HG03565 (cell line): ENCODE measurements at regions not wholly inside any gene's neighbourhood (a gene's known extent, or its start where the extent isn't known, plus 50 kb on each side); places are given as distances from the start of the nearest gene placed in this dataset.
"Not testable (repeated sequence)": the region's sequence is repeated elsewhere in the genome, so short reads cannot be mapped to it uniquely, and the experiment has no call there.

ENCODE experiments used
- ATAC-seq: cut with Tn5 transposase; IDR thresholded peaks from one replicate; pipeline ENCODE4 v1.9.1; 2021; ENCODE audit warnings: mild to moderate bottlenecking, moderate library complexity; ENCODE audit not compliant: unreplicated experiment

- no peak for ATAC-seq
These were observed 447.7 kb upstream of the DPPA4 start for GRCh38 chr3:109784852-109785631.

GRCh38 chr3:109803274-109803673 lies 465.9 kb upstream of the DPPA4 start:
- no peak for ATAC-seq

DNA sequence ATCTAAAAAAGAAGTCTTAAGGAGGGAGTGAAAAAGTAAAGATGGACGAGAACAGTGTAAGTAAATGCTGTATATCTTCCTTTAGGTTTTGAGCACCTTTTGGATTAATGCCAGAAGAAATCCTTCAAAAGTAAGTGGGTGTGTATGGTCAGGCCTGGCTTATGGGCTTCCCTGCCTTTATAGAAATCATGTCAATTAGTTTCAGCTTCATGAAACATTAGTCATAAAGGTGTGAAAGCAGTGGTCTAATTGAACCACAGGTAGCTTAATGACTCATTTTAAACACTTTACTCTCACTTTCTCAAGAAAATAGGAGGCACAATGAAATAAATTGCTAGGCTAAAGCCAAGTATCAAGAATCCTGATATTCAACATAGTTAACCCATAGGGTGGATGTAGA lies 467.4 kb upstream of the DPPA4 start:
- ATAC-seq, result peak; percentile 44

GRCh38 chr3:109806929-109807328 lies 469.6 kb upstream of the DPPA4 start:
- peak; percentile 76 for ATAC-seq

DNA sequence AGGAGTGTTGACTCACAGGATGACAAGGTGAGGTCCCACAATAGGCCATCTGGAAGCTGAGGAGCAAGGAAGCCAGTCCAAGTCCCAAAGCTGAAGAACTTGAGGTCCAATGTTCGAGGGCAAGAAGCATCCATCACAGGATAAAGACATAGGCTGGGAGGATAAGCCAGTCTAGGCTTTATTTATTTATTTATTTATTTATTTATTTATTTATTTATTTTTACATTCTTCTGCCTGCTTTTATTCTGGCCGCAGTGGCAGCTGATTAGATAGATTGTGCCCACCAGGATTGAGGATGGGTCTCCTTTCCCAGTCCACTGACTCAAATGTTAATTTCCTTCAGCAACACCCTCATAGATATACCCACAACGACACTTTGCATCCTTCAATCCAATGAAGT lies 472.2 kb upstream of the DPPA4 start:
- ATAC-seq, result no peak

DNA sequence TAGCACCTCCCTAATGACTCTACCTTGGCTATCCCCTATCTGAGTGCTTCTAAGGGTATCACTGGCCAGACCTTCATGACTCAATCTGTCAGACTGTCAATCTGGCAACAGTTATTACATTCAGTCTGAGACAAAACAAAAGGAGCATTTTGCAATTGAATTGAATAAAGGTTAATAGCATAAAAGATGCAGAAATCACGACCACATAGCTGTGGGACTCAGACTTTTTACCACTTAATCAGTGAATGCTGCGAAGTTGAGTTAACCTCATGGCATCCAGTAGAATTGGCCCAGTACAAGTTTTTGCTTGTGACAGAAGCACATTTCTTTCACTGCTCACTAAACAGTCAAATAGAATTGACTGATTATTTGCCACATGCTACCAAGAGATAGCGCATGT lies 480.7 kb upstream of the DPPA4 start:
- ATAC-seq, result no peak

- no peak for ATAC-seq
These were observed 482.4 kb upstream of the DPPA4 start for GRCh38 chr3:109819734-109820133.

GRCh38 chr3:109825971-109826810 lies 488.8 kb upstream of the DPPA4 start:
- ATAC-seq, result no peak

DNA sequence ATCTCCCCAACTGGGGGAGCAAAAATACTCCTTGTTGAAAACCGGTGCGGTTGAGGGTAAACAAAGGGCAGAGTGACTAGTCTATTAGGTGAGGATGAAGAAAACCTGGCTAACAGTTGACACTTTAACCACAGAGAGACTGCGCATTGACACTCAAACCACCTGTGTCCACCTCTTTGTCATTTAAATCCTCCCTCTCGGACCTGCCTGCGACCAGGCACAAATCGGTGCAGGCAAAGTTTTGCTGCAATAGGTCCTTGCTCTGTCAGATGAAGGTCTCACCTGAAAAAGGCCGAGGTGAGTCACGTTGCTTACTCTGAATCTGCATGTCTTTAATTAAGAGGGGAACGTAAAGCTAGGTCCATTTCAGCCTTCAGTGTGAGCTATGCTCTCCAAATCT lies 494.1 kb upstream of the DPPA4 start:
- ATAC-seq, result no peak

DNA sequence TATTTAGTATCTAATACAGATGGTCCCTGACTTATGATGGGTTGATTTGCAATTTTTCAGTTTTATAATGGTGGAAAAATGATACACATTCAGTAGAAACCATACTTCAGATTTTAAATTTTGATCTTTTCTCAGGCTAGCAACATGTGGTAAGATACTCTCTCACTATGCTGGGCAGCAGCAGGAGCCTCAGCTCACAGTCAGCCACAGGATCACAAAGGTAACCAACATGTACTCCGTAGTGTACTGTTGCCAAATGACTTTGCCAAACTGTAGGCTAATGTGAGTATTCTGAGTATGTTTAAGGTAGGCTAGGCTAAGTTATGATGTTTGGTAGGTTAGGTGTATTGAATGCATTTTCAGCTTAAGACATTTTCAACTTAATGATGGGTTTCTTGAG lies 498.6 kb upstream of the DPPA4 start:
- ATAC-seq, result no peak

GRCh38 chr3:109851854-109852253 lies 514.5 kb upstream of the DPPA4 start:
- no peak for ATAC-seq

DNA sequence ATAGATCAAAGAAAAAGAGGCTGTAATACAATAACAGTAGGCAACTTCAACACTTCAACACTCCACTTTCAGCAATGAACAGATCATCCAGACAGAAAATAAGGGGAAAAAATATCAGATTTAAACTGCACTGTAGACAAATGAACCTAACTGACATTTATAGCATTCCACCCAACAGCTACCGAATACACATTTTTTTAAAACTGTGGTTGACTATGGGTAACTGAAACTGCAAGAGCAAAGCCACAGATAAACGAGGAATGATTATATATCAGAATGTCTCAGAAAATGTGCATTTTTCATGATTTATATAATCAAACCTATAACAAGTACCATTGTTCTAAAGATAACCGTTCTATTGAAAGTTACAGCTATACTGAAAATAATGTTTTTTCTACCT lies 514.9 kb upstream of the DPPA4 start:
- no peak for ATAC-seq

DNA sequence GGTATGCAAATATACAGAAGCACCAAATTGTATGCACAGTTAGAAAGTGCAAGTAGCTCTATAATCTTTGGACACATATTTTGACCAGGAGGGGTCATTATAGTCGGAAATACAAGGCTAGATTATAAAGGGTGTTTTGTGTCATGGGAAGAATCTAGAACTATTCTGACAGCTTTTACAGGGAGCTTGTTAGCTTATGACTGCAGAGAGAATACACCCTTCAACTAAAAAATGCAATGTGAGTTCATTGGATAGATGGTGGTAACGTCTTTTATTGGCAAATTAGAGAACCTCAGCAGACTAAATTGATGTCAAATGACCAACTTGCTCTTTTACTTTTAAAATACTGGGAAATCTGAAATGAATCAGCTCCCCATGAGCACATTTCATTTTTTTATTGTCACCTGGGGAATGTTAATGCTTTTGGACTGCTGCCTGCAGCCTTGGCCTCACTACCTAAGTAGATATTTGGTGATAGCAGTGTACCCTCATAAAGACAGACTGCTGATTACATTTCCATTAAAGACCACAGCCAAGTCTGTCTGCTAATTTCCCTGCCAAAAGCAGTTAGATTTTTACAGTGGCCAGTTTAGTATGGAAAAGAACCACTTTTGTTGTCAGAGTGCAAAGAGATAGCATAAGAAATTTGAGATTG lies 515.9 kb upstream of the DPPA4 start:
- ATAC-seq, result no peak

- no peak for ATAC-seq
These were observed 526.4 kb upstream of the DPPA4 start for GRCh38 chr3:109863701-109864100.

DNA sequence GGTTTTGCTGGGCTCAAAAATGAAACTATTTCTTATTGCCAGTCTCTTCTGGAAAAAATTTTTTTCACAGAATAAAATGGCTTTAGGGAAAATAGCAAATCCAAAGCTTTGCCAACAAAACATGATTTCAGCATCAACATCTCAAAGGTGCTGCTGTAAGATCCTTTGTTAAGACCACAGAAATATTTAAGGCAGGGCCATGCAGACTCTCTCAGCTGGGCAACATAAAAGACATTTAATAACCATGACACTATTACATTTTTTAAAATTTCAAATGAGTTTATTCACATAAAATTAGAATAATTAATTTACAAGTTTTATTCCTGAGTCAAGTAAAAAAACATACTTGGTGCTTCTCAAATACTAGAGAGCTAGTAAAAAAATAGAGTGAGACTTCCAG lies 527.1 kb upstream of the DPPA4 start:
- ATAC-seq, result no peak

DNA sequence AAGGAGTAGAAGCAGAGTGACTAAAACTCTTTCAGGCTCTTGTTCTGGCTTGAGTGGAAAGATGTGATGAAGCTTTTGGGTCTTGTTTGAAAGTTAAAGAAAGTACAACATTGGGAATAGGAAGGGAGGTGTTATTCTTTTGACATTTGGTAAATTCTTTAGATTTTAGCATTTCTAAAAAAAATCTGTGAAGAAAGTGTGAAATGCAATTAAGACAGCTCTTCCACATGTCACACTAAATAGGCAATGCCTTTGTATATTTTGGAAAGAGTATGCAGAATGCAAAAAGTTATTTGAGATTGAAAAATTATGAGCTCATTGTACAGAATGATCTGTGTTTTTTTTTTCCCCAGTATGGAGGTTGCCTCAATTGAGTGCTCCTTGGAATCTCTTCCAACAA lies 532.2 kb upstream of the DPPA4 start:
- no peak for ATAC-seq

DNA sequence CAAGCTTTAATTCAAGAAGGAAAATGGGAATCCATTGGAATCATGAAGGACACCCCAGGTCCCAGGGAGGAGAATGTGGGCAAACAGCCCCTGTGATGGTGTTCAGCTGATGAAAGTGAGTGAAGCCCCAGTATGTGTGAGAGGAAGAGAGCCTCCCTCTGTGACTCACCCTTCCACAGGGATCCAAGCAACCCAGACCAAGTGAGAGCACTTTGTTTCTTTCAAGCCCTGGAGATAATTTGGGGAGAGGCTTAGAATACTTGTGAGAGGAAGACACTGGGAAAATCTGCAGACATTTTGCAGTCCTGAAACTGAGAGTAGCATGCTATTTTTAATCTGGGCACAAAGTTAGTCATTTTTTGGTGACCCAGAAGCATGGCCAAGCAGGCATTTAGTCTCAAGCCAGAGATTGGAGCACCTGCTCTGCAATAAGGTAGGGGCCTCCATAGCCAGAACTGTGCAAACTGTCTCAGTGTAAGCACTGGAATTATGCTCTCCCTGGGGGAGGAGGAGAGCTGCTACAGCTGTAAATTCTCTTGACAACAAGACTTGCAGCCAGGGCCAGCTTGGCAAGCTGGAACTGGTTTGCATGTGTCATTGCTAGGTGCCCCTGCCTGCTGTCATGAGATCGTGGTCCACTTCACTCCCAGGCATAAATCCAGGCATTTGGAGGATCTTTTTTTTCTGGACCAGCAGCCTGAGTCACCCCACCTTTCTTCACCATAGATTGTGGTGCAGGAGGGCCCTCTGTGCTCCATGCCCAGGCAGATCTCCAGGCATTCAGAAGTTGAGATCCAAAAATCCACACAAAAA lies 537.8 kb upstream of the DPPA4 start:
- ATAC-seq, result no peak

- not testable (repeated sequence) for ATAC-seq
These were observed 540.3 kb upstream of the DPPA4 start for GRCh38 chr3:109877616-109878015.

DNA sequence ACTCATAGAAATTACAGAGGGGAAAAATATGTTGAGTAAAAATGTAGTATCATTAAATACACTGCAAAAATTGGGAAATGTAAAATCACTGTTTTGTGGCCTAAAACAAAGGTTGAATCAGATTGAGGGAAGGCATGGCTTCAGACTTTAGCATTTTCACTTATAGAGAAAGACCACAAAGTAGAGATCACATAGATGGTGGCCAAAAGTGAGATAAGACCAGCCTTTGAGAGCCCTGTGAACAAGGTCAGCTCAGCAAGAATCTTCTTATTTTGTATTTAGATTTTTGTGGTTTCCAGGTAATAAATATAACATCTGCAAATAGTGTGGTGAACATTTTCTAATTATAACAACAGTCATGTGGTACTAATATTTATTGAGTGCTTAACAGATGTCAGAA lies 544.8 kb upstream of the DPPA4 start:
- ATAC-seq, result no peak

- ATAC-seq, result no peak
These were observed 549.9 kb upstream of the DPPA4 start for GRCh38 chr3:109887293-109887692.

DNA sequence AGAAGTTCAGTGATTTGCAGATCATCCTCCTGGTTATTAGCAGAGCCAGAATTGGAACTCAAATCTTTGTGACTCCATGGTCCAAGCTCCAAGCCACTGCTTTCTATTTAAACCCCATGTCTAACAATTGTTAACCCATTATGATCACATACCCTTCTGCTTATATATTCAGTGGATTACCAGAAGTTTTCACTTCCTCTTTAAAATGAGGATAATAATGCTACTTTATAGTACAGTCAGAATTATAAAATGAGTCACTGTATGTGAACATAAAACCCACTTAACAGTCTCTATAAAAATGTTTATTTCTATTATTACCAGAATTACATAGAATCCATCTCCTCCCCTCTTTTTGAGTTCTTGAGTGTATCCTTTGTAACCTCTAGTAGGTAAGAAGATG lies 550.7 kb upstream of the DPPA4 start:
- no peak for ATAC-seq
